Breast epithelium (tissue), 4 donors: ENCODE measurements at regions not wholly inside any gene's neighbourhood (a gene's known extent, or its start where the extent isn't known, plus 50 kb on each side); places are given as distances from the start of the nearest gene placed in this dataset.
"Not testable (repeated sequence)": the region's sequence is repeated elsewhere in the genome, so short reads cannot be mapped to it uniquely, and the experiment has no call there.

Experiments
- DNase-seq, 2 donors: peaks; one replicate each; pipeline ENCODE4 v3.0.0-alpha.2; 2019; ENCODE audit warnings: low spot score in 2 of 2
- H3K27ac ChIP-seq, 2 donors: fragments of 200-600 bp; sonication (generic) in 1 of 2; one replicate each; pipeline ENCODE4 v1.5.1; 2016 to 2019; ENCODE audit warnings: mild to moderate bottlenecking in 1 of 2
- H3K27me3 ChIP-seq, 2 donors: fragments of 200-600 bp; sonication (generic) in 1 of 2; one replicate each; pipeline versions ENCODE4 v1.5.1 to v1.6.0; 2017 to 2019; ENCODE audit warnings: control low read depth in 1 of 2, mild to moderate bottlenecking in 1 of 2
- H3K36me3 ChIP-seq: fragments of 200-600 bp; one replicate; pipeline ENCODE4 v1.5.1; 2019
- H3K4me1 ChIP-seq, 2 donors: fragments of 200-600 bp; sonication (generic); one replicate each; pipeline ENCODE4 v1.5.1; 2016 to 2019; ENCODE audit warnings: control low read depth in 1 of 2
- H3K4me3 ChIP-seq, 3 donors: fragments of 200-600 bp; sonication (generic); 1 replicate in 2 of 3; 2 replicates in 1 of 3; pipeline ENCODE4 v1.5.1; 2016 to 2019; ENCODE audit warnings: mild to moderate bottlenecking in 3 of 3, moderate library complexity in 2 of 3
- H3K9me3 ChIP-seq, 2 donors: fragments of 200-600 bp; sonication (generic) in 1 of 2; one replicate each; pipeline ENCODE4 v1.5.1; 2016 to 2019; ENCODE audit warnings: control low read depth in 1 of 2
- CTCF ChIP-seq, 3 donors: fragments of 450-650 bp; IDR thresholded peaks; one replicate each; pipeline ENCODE4 v1.5.1; 2016 to 2017; ENCODE audit warnings: antibody characterized with exemption in 3 of 3, mild to moderate bottlenecking in 3 of 3, moderate library complexity in 3 of 3
- POLR2A ChIP-seq: fragments of 450-650 bp; IDR thresholded peaks from one replicate; pipeline ENCODE4 v1.6.1; 2016; ENCODE audit warnings: antibody characterized with exemption, mild to moderate bottlenecking, moderate library complexity
- POLR2AphosphoS5 ChIP-seq, 3 donors: sonication (generic); formaldehyde crosslinking; IDR thresholded peaks; one replicate each; pipeline ENCODE4 v1.6.1; 2017; ENCODE audit warnings: antibody characterized with exemption in 3 of 3
- intact Hi-C: fragments of 100-400 bp; cut with DNase I; formaldehyde crosslinking; loops from one replicate; pipeline ENCODE4 v1.15.1; 2023; ENCODE audit warnings: low total_unique reads

DNA sequence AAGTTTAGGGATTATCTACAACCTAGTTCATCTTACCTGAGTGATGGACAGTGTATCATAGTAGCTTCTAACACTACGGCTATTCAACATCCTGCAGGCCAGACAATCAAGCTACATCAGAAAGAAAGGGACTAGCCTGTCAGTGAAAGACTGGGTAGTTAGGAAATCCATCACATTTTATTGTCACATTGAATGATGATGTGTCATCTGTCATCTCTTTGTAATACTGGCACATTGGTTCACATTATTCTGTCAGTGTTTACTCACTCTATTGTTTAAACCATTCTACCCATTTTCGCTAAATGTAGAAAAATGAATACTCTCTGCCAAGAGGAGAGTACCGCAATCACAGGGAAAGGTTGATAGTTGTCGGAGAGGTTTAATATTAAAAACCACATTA lies 1155.8 kb downstream of the TUSC7 start:
- Histone ChIP-seq H3K27me3 (no peaks in the 10 kb centered on the region), H3K4me3 (no peak overlapping the region), H3K9me3 (no peaks in the 10 kb centered on the region), H3K4me1 (no peaks in the 10 kb centered on the region), H3K36me3 (no peaks in the 10 kb centered on the region), H3K27ac (no peak overlapping the region)
- no peak for DNase-seq
- TF ChIP-seq CTCF (IDR thresholded peaks at IDR 0.05) = no peak
- TF ChIP-seq POLR2A = no peak
- no peak for TF ChIP-seq POLR2AphosphoS5 (IDR thresholded peaks at IDR 0.05)
- intact Hi-C loops = no loop called here

GRCh38 chr3:117868766-117869165 lies 1159.2 kb downstream of the TUSC7 start:
- no peaks in the 10 kb centered on the region for H3K27me3 ChIP-seq
- no peak for DNase-seq
- TF ChIP-seq CTCF (IDR thresholded peaks at IDR 0.05) (no peak), POLR2A (no peak), POLR2AphosphoS5 (IDR thresholded peaks at IDR 0.05) (no peak)
- H3K9me3 ChIP-seq = no peaks in the 10 kb centered on the region
- H3K27ac ChIP-seq = no peak overlapping the region
- H3K4me3 ChIP-seq = no peak overlapping the region
- H3K4me1 ChIP-seq = no peaks in the 10 kb centered on the region
- intact Hi-C loops = no loop called here
- no peaks in the 10 kb centered on the region for H3K36me3 ChIP-seq

- Histone ChIP-seq H3K36me3 (no peaks in the 10 kb centered on the region), H3K4me1 (no peaks in the 10 kb centered on the region), H3K27ac (no peak overlapping the region), H3K9me3 (no peaks in the 10 kb centered on the region), H3K4me3 (no peak overlapping the region), H3K27me3 (no peaks in the 10 kb centered on the region)
- no peak for DNase-seq
- intact Hi-C loops = no loop called here
- TF ChIP-seq POLR2AphosphoS5 (IDR thresholded peaks at IDR 0.05) (no peak), CTCF (IDR thresholded peaks at IDR 0.05) (no peak), POLR2A (no peak)
These were observed 1162.4 kb downstream of the TUSC7 start for GRCh38 chr3:117871934-117872333.

GRCh38 chr3:117872594-117873248 lies 1161.9 kb downstream of the IGSF11 start:
- H3K27ac ChIP-seq, DNase-seq, H3K4me3 ChIP-seq, intact Hi-C loops, H3K4me1 ChIP-seq, H3K27me3 ChIP-seq, H3K9me3 ChIP-seq, H3K36me3 ChIP-seq: not testable (repeated sequence)

GRCh38 chr3:117873249-117873600 lies 1161.4 kb downstream of the IGSF11 start:
- Histone ChIP-seq H3K27ac (no peak overlapping the region), H3K9me3 (no peaks in the 10 kb centered on the region), H3K36me3 (no peaks in the 10 kb centered on the region), H3K27me3 (no peaks in the 10 kb centered on the region), H3K4me3 (no peak overlapping the region), H3K4me1 (no peaks in the 10 kb centered on the region)
- no peak for TF ChIP-seq POLR2A
- intact Hi-C loops = no loop called here
- no peak for DNase-seq

GRCh38 chr3:117874028-117874690 lies 1160.5 kb downstream of the IGSF11 start:
- intact Hi-C loops = no loop called here
- Histone ChIP-seq H3K27ac (no peak overlapping the region), H3K36me3 (no peaks in the 10 kb centered on the region), H3K9me3 (no peaks in the 10 kb centered on the region), H3K4me3 (no peak overlapping the region), H3K27me3 (no peaks in the 10 kb centered on the region), H3K4me1 (no peaks in the 10 kb centered on the region)
- DNase-seq = no peak
- TF ChIP-seq CTCF (IDR thresholded peaks at IDR 0.05) = no peak
- TF ChIP-seq POLR2AphosphoS5 (IDR thresholded peaks at IDR 0.05) = no peak
- no peak for TF ChIP-seq POLR2A
